IMR-90 (cell line): ENCODE measurements at regions not wholly inside any gene's neighbourhood (a gene's known extent, or its start where the extent isn't known, plus 50 kb on each side); places are given as distances from the start of the nearest gene placed in this dataset.

Source experiments
- ATAC-seq: fragments of 200-7000 bp; cut with Tn5 transposase; 2 replicates; pipeline ENCODE4 v1.9.1; 2020; ENCODE audit warnings: low read depth, mild to moderate bottlenecking, moderate library complexity
- BruUV-seq: library from RNA; stranded (reverse); fragments of 400-500 nt; replicated peaks from 2 replicates; lab custom pipeline; 2021; lab: Mats Ljungman, UMichigan
- CTCF ChIA-PET: fragments of 300-600 bp; formaldehyde crosslinking; extraction: SDS; loops from one replicate; lab custom pipeline; 2021; ENCODE audit warnings: antibody characterized with exemption; lab: Yijun Ruan, JAX
- POLR2A ChIA-PET: fragments of 300-600 bp; sonication (Branson Sonifier 250); formaldehyde crosslinking; loops from one replicate; lab custom pipeline; 2022; ENCODE audit warnings: antibody characterized with exemption; ENCODE audit not compliant: unreplicated experiment; lab: Charles Lee
- DNase-seq: peaks from one replicate; pipeline ENCODE4 v3.0.0; 2013
- H2AFZ ChIP-seq: replicated peaks from 2 replicates; pipeline ENCODE3; 2013; ENCODE audit warnings: low read length, mild to moderate bottlenecking; ENCODE audit not compliant: poor library complexity
- H2AK5ac ChIP-seq: 2 replicates; pipeline ENCODE4 v1.6.1; 2013; ENCODE audit warnings: low read depth, low read length, inconsistent platforms
- H2AK9ac ChIP-seq: replicated peaks from 2 replicates; pipeline ENCODE3; 2013; ENCODE audit warnings: mild to moderate bottlenecking, low read depth, low read length, moderate library complexity; ENCODE audit not compliant: poor library complexity
- H2BK120ac ChIP-seq: 2 replicates; pipeline ENCODE4 v1.6.1; 2013; ENCODE audit warnings: low read depth, low read length, inconsistent platforms
- H2BK15ac ChIP-seq: 3 replicates; pipeline ENCODE4 v1.6.1; 2013; ENCODE audit warnings: low read depth, low read length, inconsistent platforms
- H2BK20ac ChIP-seq: 2 replicates; pipeline ENCODE4 v1.6.1; 2013; ENCODE audit warnings: low read depth, mild to moderate bottlenecking, inconsistent platforms, low read length, moderate library complexity
- H2BK5ac ChIP-seq: 2 replicates; pipeline ENCODE4 v1.6.1; 2013; ENCODE audit warnings: mild to moderate bottlenecking, low read depth, low read length, inconsistent platforms; ENCODE audit not compliant: poor library complexity, severe bottlenecking
- H3K14ac ChIP-seq: replicated peaks from 2 replicates; pipeline ENCODE4 v1.6.1; 2013; ENCODE audit warnings: low read depth, low read length, inconsistent platforms
- H3K18ac ChIP-seq: 2 replicates; pipeline ENCODE4 v1.6.1; 2013; ENCODE audit warnings: low read depth, low read length, control low read depth
- H3K23ac ChIP-seq: 2 replicates; pipeline ENCODE4 v1.6.1; 2013; ENCODE audit warnings: low read depth, low read length, inconsistent platforms
- H3K27ac ChIP-seq: 2 replicates; pipeline ENCODE4 v1.5.1; 2013; ENCODE audit warnings: mild to moderate bottlenecking, control low read depth, low read length; ENCODE audit not compliant: insufficient read depth
- H3K27me3 ChIP-seq: 2 replicates; pipeline ENCODE4 v1.6.1; 2013; ENCODE audit warnings: low read length; ENCODE audit not compliant: control insufficient read depth, insufficient read depth
- H3K36me3 ChIP-seq: 2 replicates; pipeline ENCODE4 v1.6.1; 2013; ENCODE audit warnings: low read length, mixed read lengths; ENCODE audit not compliant: control insufficient read depth, insufficient read depth
- H3K4ac ChIP-seq: 2 replicates; pipeline ENCODE4 v1.6.1; 2013; ENCODE audit warnings: low read depth, low read length, inconsistent platforms
- H3K4me1 ChIP-seq: 2 replicates; pipeline ENCODE4 v1.6.1; 2013; ENCODE audit warnings: low read length, mixed read lengths; ENCODE audit not compliant: control insufficient read depth, insufficient read depth
- H3K4me2 ChIP-seq: 2 replicates; pipeline ENCODE4 v1.6.1; 2013; ENCODE audit warnings: low read depth, mild to moderate bottlenecking, control low read depth, low read length, moderate library complexity
- H3K4me3 ChIP-seq: 2 replicates; pipeline ENCODE4 v1.5.1; 2013; ENCODE audit warnings: low read depth, mild to moderate bottlenecking, control low read depth, low read length, moderate library complexity; ENCODE audit not compliant: insufficient read depth
- H3K56ac ChIP-seq: 2 replicates; pipeline ENCODE4 v1.6.1; 2013; ENCODE audit warnings: low read length, inconsistent platforms; ENCODE audit not compliant: insufficient read depth; ENCODE audit errors: extremely low read depth
- H3K79me1 ChIP-seq, 2 experiments: 2 replicates each; pipeline ENCODE4 v1.6.1; 2013; ENCODE audit warnings: low read length in 2 of 2, inconsistent platforms in 1 of 2, low read depth in 1 of 2
- H3K9ac ChIP-seq: 2 replicates; pipeline ENCODE4 v1.6.1; 2013; ENCODE audit warnings: low read depth, low read length, control low read depth
- H3K9me1 ChIP-seq: 2 replicates; pipeline ENCODE4 v1.6.1; 2013; ENCODE audit warnings: low read length, inconsistent platforms; ENCODE audit not compliant: insufficient read depth
- H3K9me3 ChIP-seq: 2 replicates; pipeline ENCODE4 v1.6.1; 2013; ENCODE audit warnings: low read length; ENCODE audit not compliant: control insufficient read depth, insufficient read depth
- H4K20me1 ChIP-seq: 2 replicates; pipeline ENCODE4 v1.6.1; 2013; ENCODE audit warnings: low read length, inconsistent platforms; ENCODE audit not compliant: insufficient read depth
- H4K5ac ChIP-seq: 2 replicates; pipeline ENCODE4 v1.6.1; 2013; ENCODE audit warnings: mild to moderate bottlenecking, low read depth, low read length, control low read depth
- H4K8ac ChIP-seq, 2 experiments: 2 replicates each; pipeline ENCODE4 v1.6.1; 2013; ENCODE audit warnings: low read depth in 2 of 2, low read length in 2 of 2, control low read depth in 1 of 2, inconsistent platforms in 1 of 2
- H4K91ac ChIP-seq: 2 replicates; pipeline ENCODE4 v1.6.1; 2013; ENCODE audit warnings: low read depth, low read length, inconsistent platforms; ENCODE audit not compliant: insufficient read depth
- FOS ChIP-seq: fragments of 150-350 bp; IDR thresholded peaks from 2 replicates; pipeline ENCODE4 v1.6.1; 2016; ENCODE audit warnings: low read depth, low read length
- WGBS, 2 experiments: methylation state at CpG; one replicate each; pipeline versions ENCODE4 v1.1.5 to v1.1.7; 2013; ENCODE audit warnings: missing lambda C conversion rate in 2 of 2; ENCODE audit not compliant: insufficient read length in 1 of 2; ENCODE audit errors: extremely low coverage in 2 of 2; 5-methylcytosine and 5-hydroxymethylcytosine counted together
- dilution Hi-C: fragments of 300-500 bp; cut with HindIII; formaldehyde crosslinking; loops from one replicate; pipeline ENCODE4 v1.14.3; 2018; ENCODE audit warnings: low sequenced_read_pairs; ENCODE audit not compliant: unreplicated experiment
- in situ Hi-C: fragments of 300-500 bp; cut with MboI; formaldehyde crosslinking; loops from 3 replicates; pipeline ENCODE4 v1.14.3; 2019; ENCODE audit warnings: low sequenced_read_pairs, inconsistent platforms, mixed read lengths
- intact Hi-C: fragments of 100-400 bp; cut with micrococcal nuclease; formaldehyde crosslinking; loops from 2 replicates; pipeline ENCODE4 v1.10.0; 2022
- TF ChIP-seq, protein P1 (sequence below): fragments of 150-350 bp; IDR thresholded peaks from 2 replicates; pipeline ENCODE4 v1.6.1; 2017; ENCODE audit warnings: mild to moderate bottlenecking, antibody characterized with exemption, low read length, low read depth
- TF ChIP-seq, protein P2 (sequence below): conservative IDR thresholded peaks from 2 replicates; pipeline ENCODE4 v1.5.1; 2012; ENCODE audit warnings: mild to moderate bottlenecking, low read depth, low read length, improper control_type of control experiment

DNA sequence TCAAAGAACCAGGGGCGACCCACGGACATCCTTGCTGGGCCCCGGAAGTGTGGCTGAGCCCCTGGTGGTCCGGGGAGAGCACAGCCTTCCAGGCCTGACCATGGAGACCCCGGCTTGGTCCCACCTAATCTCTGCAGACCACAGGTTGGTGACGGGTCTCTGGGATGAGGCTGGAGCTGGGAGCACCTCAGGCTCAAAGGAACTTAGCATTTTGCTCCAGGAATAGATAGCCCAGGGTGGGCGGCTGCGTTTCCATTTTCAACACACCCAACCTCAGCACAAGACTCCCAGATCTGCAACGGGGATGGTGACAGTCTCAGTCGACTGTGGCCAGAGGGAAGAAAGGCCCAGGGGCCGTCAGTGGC, 58.5 kb downstream of the FOXL3 start:
- Histone ChIP-seq H3K27ac (no peak overlapping the region), H2AFZ (no peak overlapping the region), H2BK15ac (no peak overlapping the region), H3K9me1 (no peaks in the 10 kb centered on the region), H3K9me3 (peaks cover 17% of the 10 kb centered on the region; the same call in 1 of the 2 replicates), H3K4me3 (no peak overlapping the region), H3K36me3 (no peaks in the 10 kb centered on the region), H3K4me2 (no peak overlapping the region), H4K5ac (no peak overlapping the region), H2AK5ac (no peak overlapping the region), H3K56ac (no peak overlapping the region), H2BK120ac (no peak overlapping the region), H3K79me1 (no peaks in the 10 kb centered on the region), H3K4me1 (no peaks in the 10 kb centered on the region), H2AK9ac (no peak overlapping the region), H3K27me3 (peaks cover 12% of the 10 kb centered on the region; the same call in 1 of the 2 replicates), H3K14ac (no peak overlapping the region), H3K4ac (no peak overlapping the region), H2BK5ac (no peak overlapping the region), H4K8ac (no peak overlapping the region), H2BK20ac (no peak overlapping the region), H3K18ac (no peak overlapping the region), H3K23ac (no peak overlapping the region), H4K91ac (no peak overlapping the region), H4K20me1 (no peaks in the 10 kb centered on the region), H3K9ac (no peak overlapping the region)
- TF ChIP-seq FOS = no peak
- TF ChIP-seq, protein P1, sequence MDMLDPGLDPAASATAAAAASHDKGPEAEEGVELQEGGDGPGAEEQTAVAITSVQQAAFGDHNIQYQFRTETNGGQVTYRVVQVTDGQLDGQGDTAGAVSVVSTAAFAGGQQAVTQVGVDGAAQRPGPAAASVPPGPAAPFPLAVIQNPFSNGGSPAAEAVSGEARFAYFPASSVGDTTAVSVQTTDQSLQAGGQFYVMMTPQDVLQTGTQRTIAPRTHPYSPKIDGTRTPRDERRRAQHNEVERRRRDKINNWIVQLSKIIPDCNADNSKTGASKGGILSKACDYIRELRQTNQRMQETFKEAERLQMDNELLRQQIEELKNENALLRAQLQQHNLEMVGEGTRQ = no peak
- TF ChIP-seq, protein P2, sequence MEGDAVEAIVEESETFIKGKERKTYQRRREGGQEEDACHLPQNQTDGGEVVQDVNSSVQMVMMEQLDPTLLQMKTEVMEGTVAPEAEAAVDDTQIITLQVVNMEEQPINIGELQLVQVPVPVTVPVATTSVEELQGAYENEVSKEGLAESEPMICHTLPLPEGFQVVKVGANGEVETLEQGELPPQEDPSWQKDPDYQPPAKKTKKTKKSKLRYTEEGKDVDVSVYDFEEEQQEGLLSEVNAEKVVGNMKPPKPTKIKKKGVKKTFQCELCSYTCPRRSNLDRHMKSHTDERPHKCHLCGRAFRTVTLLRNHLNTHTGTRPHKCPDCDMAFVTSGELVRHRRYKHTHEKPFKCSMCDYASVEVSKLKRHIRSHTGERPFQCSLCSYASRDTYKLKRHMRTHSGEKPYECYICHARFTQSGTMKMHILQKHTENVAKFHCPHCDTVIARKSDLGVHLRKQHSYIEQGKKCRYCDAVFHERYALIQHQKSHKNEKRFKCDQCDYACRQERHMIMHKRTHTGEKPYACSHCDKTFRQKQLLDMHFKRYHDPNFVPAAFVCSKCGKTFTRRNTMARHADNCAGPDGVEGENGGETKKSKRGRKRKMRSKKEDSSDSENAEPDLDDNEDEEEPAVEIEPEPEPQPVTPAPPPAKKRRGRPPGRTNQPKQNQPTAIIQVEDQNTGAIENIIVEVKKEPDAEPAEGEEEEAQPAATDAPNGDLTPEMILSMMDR = no peak
- 61% methylated on average over 4 of the region's 11 CpGs; no CpG with 5 or more reads in 1 of the 2 experiments for WGBS, 2 experiments
- no peak for ATAC-seq
- no TSS peak for BruUV-seq
- POLR2A ChIA-PET = no interaction called here
- dilution Hi-C loops = no loop called here
- intact Hi-C loops = no loop called here
- in situ Hi-C loops = no loop called here
- CTCF ChIA-PET = no interaction called here
- no peak for DNase-seq
